ENCODE measurements at regions not wholly inside any gene's neighbourhood (a gene's known extent, or its start where the extent isn't known, plus 50 kb on each side); places are given as distances from the start of the nearest gene placed in this dataset.

- TF ChIP-seq ZFX (IDR thresholded peaks at IDR 0.05; ENCODE audit: borderline replicate concordance) (no peak), CTCF (IDR thresholded peaks at IDR 0.05) (no peak)
These were observed 613.3 kb downstream of the TBC1D22A start for GRCh38 chr22:47375621-47376321.

GRCh38 chr22:47374901-47375575 lies 612.6 kb downstream of the TBC1D22A start:
- TF ChIP-seq ZFX (IDR thresholded peaks at IDR 0.05; ENCODE audit: borderline replicate concordance) (no peak), CTCF (IDR thresholded peaks at IDR 0.05) (no peak)
- no peak overlapping the region for H3K27ac ChIP-seq

More at GRCh38 chr22:47375621-47376321, 613.3 kb downstream of the TBC1D22A start:
- no peak overlapping the region for H3K27ac ChIP-seq

- H3K27ac ChIP-seq: no peak overlapping the region
- TF ChIP-seq CTCF (IDR thresholded peaks at IDR 0.05) (no peak), ZFX (IDR thresholded peaks at IDR 0.05; ENCODE audit: borderline replicate concordance) (no peak)
These were observed 611.9 kb downstream of the TBC1D22A start for GRCh38 chr22:47374273-47374771.

- TF ChIP-seq CTCF (IDR thresholded peaks at IDR 0.05) (no peak), ZFX (IDR thresholded peaks at IDR 0.05; ENCODE audit: borderline replicate concordance) (no peak)
- no peak overlapping the region for H3K27ac ChIP-seq
These were observed 611.3 kb downstream of the TBC1D22A start for GRCh38 chr22:47373648-47374272.

- no peak overlapping the region for H3K27ac ChIP-seq
- TF ChIP-seq ZFX (IDR thresholded peaks at IDR 0.05; ENCODE audit: borderline replicate concordance) (no peak), CTCF (IDR thresholded peaks at IDR 0.05) (no peak)
These were observed 610.3 kb downstream of the TBC1D22A start for GRCh38 chr22:47372596-47373385.

GRCh38 chr22:47372111-47372581 lies 609.7 kb downstream of the TBC1D22A start:
- no peak overlapping the region for H3K27ac ChIP-seq
- TF ChIP-seq CTCF (IDR thresholded peaks at IDR 0.05): no peak
- TF ChIP-seq ZFX (IDR thresholded peaks at IDR 0.05; ENCODE audit: borderline replicate concordance): no peak
